ENCODE measurements at regions not wholly inside any gene's neighbourhood (a gene's known extent, or its start where the extent isn't known, plus 50 kb on each side); places are given as distances from the start of the nearest gene placed in this dataset.

GRCh38 chr20:61045091-61045490 lies 207.0 kb upstream of the CDH4 start:
- TF ChIP-seq CTCF (conservative IDR thresholded peaks at IDR 0.05; ENCODE audit: low read length), result no peak
- TF ChIP-seq EZH2phosphoT487 (IDR thresholded peaks at IDR 0.05; ENCODE audit: borderline replicate concordance, low read depth, low read length), result no peak

All from OCI-LY7 (cell line).